Brain microvascular endothelial cell (primary cell): ENCODE measurements at regions not wholly inside any gene's neighbourhood (a gene's known extent, or its start where the extent isn't known, plus 50 kb on each side); places are given as distances from the start of the nearest gene placed in this dataset.

Experiments
- DNase-seq: peaks from one replicate; pipeline ENCODE4 v3.0.0-alpha.2; 2020
- H3K27ac ChIP-seq: fragments of 250-450 bp; sonication (Bioruptor Pico); 2 replicates; pipeline ENCODE4 v1.5.1; 2020; ENCODE audit warnings: mild to moderate bottlenecking, moderate library complexity
- H3K27me3 ChIP-seq: fragments of 250-450 bp; sonication (Bioruptor Pico); replicated peaks from 2 replicates; pipeline ENCODE4 v1.5.1; 2020; ENCODE audit warnings: mild to moderate bottlenecking
- H3K36me3 ChIP-seq: fragments of 250-450 bp; sonication (Bioruptor Pico); replicated peaks from 2 replicates; pipeline ENCODE4 v1.5.1; 2020; ENCODE audit warnings: mild to moderate bottlenecking
- H3K4me3 ChIP-seq: 2 replicates; pipeline ENCODE4 v1.5.1; 2011; ENCODE audit warnings: low read depth, mild to moderate bottlenecking, control low read depth, low read length, moderate library complexity
- CTCF ChIP-seq: IDR thresholded peaks from 2 replicates; pipeline ENCODE4 v1.5.1; 2011; ENCODE audit warnings: low read depth, mild to moderate bottlenecking, moderate library complexity, low read length, control low read depth, inconsistent platforms; ENCODE audit errors: missing control alignments
- in situ Hi-C: cut with HindIII; loops from 2 replicates; pipeline ENCODE4 v1.10.0; 2017; ENCODE audit warnings: low sequenced_read_pairs, low pct_ligation_motif_present

DNA sequence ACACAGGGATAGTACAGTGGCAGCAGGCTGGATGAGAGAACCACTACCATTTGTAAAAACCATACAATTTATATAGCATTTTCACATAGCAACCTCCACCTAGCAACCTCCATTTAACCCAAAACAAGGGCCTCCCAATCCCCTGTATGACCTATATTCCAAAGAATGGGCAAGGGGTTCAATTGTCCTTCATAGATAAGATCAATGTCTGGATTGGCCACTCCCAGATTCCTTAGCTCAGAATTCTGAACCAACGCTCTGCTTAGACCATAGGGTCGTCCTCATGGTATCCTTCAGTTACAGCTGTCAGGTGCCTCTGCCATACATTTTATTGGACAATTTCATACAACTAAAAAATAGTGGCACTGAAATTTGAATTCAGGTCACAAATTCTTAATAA, 166.2 kb downstream of the KCTD12 start:
- TF ChIP-seq CTCF = no peak
- in situ Hi-C loops = no loop called here
- Histone ChIP-seq H3K4me3 (no peak overlapping the region), H3K27ac (no peak overlapping the region), H3K27me3 (no peaks in the 10 kb centered on the region), H3K36me3 (no peaks in the 10 kb centered on the region)
- no peak for DNase-seq

DNA sequence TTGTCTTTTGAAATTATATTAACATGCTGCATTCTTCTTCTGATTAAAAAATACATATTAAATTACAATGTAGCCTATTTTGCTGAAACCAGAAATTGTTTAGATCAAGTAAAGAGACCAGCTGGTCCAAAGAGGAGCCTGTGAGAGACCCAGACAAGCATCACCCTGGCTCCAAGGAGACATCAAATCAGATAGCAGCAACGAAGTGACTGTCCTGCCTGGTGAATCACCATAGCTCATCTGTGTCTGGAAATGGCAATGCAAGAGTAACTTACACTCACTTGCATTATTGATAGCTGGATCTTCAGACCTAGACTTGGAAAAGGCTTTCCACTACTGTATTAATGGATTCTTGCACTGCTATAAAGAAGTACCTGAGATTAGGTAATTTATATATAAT, 169.1 kb downstream of the KCTD12 start:
- in situ Hi-C loops = no loop called here
- no peak overlapping the region for H3K4me3 ChIP-seq
- H3K27ac ChIP-seq = no peak overlapping the region
- DNase-seq = peak; percentile 79
- TF ChIP-seq CTCF = no peak
- no peaks in the 10 kb centered on the region for H3K27me3 ChIP-seq
- H3K36me3 ChIP-seq = no peaks in the 10 kb centered on the region

DNA sequence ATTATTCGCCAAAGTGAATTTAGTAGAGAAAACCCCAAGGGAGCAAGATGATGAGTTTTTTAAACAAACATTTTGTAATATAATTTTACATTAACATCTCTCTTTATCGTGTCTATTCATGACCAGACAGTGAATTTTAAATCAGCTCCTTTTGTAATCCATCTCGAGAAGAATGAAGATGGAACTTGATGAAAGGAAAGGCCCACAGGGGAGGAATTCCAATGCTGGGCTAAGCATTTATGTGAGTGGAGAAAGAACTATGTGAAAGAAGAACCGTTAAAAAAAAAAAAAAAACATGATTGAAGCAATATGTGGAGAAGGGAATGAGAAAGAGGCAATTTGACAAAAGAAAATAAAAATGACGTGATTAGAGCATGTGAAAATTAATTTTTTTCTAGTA, 170.6 kb downstream of the KCTD12 start:
- Histone ChIP-seq H3K27me3 (no peaks in the 10 kb centered on the region), H3K36me3 (no peaks in the 10 kb centered on the region), H3K4me3 (no peak overlapping the region), H3K27ac (no peak overlapping the region)
- no peak for TF ChIP-seq CTCF
- DNase-seq = no peak
- in situ Hi-C loops = no loop called here

GRCh38 chr13:76715075-76715474, 171.1 kb downstream of the KCTD12 start:
- no peak for DNase-seq
- in situ Hi-C loops = no loop called here
- Histone ChIP-seq H3K27me3 (no peaks in the 10 kb centered on the region), H3K27ac (no peak overlapping the region), H3K36me3 (no peaks in the 10 kb centered on the region), H3K4me3 (no peak overlapping the region)
- TF ChIP-seq CTCF = no peak

- in situ Hi-C loops = no loop called here
- H3K36me3 ChIP-seq = no peaks in the 10 kb centered on the region
- H3K27me3 ChIP-seq = no peaks in the 10 kb centered on the region
- H3K27ac ChIP-seq = no peak overlapping the region
- no peak for DNase-seq
- H3K4me3 ChIP-seq = no peak overlapping the region
- no peak for TF ChIP-seq CTCF
Measured at GRCh38 chr13:76713280-76713679, 172.9 kb downstream of the KCTD12 start.

DNA sequence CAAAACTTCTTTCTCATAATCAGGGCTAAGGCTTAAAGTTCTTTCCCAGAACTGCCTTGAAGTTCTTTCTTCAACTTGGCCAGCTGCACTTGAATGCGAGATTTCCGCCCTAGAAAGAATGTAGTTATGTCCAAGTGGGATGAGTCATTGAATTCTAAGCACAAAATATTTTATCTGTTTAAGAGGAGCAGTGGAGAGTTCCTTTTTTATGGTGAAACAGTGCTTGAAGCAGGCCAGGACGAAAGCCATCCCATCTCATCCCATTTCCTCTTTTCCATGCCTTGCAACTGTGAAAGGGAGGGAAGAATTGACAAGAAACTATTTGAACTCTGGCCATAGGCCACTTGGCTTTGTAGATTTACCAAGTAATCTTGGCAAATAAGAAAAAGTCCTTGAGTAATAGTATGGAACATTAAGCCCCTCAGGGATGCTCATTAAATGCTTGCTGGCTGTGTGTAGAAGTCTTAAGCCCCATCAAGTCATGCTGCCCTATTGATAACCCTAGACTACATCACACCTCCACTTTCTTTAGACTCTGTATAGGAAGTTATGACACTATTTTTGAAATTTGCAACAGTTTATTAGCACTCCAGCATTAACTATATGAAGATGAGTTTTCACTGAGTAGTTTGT, 174.5 kb downstream of the KCTD12 start:
- H3K4me3 ChIP-seq = no peak overlapping the region
- no peaks in the 10 kb centered on the region for H3K36me3 ChIP-seq
- no peaks in the 10 kb centered on the region for H3K27me3 ChIP-seq
- in situ Hi-C loops = no loop called here
- peak overlapping the region; percentile 46 for H3K27ac ChIP-seq
- peak; percentile 77 for DNase-seq
- no peak for TF ChIP-seq CTCF
